ENCODE measurements at regions not wholly inside any gene's neighbourhood (a gene's known extent, or its start where the extent isn't known, plus 50 kb on each side); places are given as distances from the start of the nearest gene placed in this dataset.

GRCh38 chr4:182017038-182017437 is 226.2 kb upstream of the TENM3 start:
- Mint-ChIP-seq H3K4me3 (ENCODE audit: unreplicated experiment) (no peak overlapping the region), H3K27me3 (ENCODE audit: insufficient read depth, unreplicated experiment) (no peaks in the 10 kb centered on the region), H3K9me3 (ENCODE audit: unreplicated experiment) (no peaks in the 10 kb centered on the region), H3K4me1 (ENCODE audit: insufficient read depth, unreplicated experiment) (peaks cover 6% of the 10 kb centered on the region), H3K36me3 (ENCODE audit: insufficient read depth, unreplicated experiment) (no peaks in the 10 kb centered on the region), H3K27ac (ENCODE audit: low read depth, unreplicated experiment) (no peak overlapping the region)
- ChIA-PET POLR2A (no interaction called here), CTCF (no interaction called here)
- no peak for DNase-seq (ENCODE audit: unreplicated experiment)
- BruUV-seq (replicated peaks), result no TSS peak
- intact Hi-C loops (cut with micrococcal nuclease), result no loop called here
- no peak for TF ChIP-seq CTCF (IDR thresholded peaks at IDR 0.05; ENCODE audit: unreplicated experiment)

GRCh38 chr4:182018691-182019090 is 224.5 kb upstream of the TENM3 start:
- intact Hi-C loops (cut with micrococcal nuclease), result no loop called here
- Mint-ChIP-seq H3K4me1 (ENCODE audit: insufficient read depth, unreplicated experiment) (peaks cover 6% of the 10 kb centered on the region), H3K27me3 (ENCODE audit: insufficient read depth, unreplicated experiment) (no peaks in the 10 kb centered on the region), H3K27ac (ENCODE audit: low read depth, unreplicated experiment) (no peak overlapping the region), H3K9me3 (ENCODE audit: unreplicated experiment) (no peaks in the 10 kb centered on the region), H3K4me3 (ENCODE audit: unreplicated experiment) (no peak overlapping the region), H3K36me3 (ENCODE audit: insufficient read depth, unreplicated experiment) (no peaks in the 10 kb centered on the region)
- ChIA-PET POLR2A (no interaction called here), CTCF (interaction anchor here (0.6 kb wide), 3 partner anchors 8 to 229 kb away, joined by 3 to 5 read pairs (median 4); no protein-coding TSS in a partner anchor)
- no peak for TF ChIP-seq CTCF (IDR thresholded peaks at IDR 0.05; ENCODE audit: unreplicated experiment)
- no TSS peak for BruUV-seq (replicated peaks)
- no peak for DNase-seq (ENCODE audit: unreplicated experiment)

- no peak for DNase-seq (ENCODE audit: unreplicated experiment)
- POLR2A ChIA-PET, result interaction anchor here (0.6 kb wide), 1 partner anchor 52 kb away, joined by 3 read pairs; no protein-coding TSS in a partner anchor
- no peak overlapping the region for H3K4me3 Mint-ChIP-seq (ENCODE audit: unreplicated experiment)
- H3K9me3 Mint-ChIP-seq (ENCODE audit: unreplicated experiment), result no peaks in the 10 kb centered on the region
- no peaks in the 10 kb centered on the region for H3K27me3 Mint-ChIP-seq (ENCODE audit: insufficient read depth, unreplicated experiment)
- CTCF ChIA-PET, result no interaction called here
- H3K27ac Mint-ChIP-seq (ENCODE audit: low read depth, unreplicated experiment), result no peak overlapping the region
- H3K4me1 Mint-ChIP-seq (ENCODE audit: insufficient read depth, unreplicated experiment), result peaks cover 6% of the 10 kb centered on the region
- intact Hi-C loops (cut with micrococcal nuclease), result no loop called here
- H3K36me3 Mint-ChIP-seq (ENCODE audit: insufficient read depth, unreplicated experiment), result no peaks in the 10 kb centered on the region
- TF ChIP-seq CTCF (IDR thresholded peaks at IDR 0.05; ENCODE audit: unreplicated experiment), result no peak
- no TSS peak for BruUV-seq (replicated peaks)
Observed at GRCh38 chr4:182019148-182019652, 224.0 kb upstream of the TENM3 start.

- Mint-ChIP-seq H3K36me3 (ENCODE audit: insufficient read depth, unreplicated experiment) (no peaks in the 10 kb centered on the region), H3K27me3 (ENCODE audit: insufficient read depth, unreplicated experiment) (no peaks in the 10 kb centered on the region), H3K4me3 (ENCODE audit: unreplicated experiment) (no peak overlapping the region), H3K9me3 (ENCODE audit: unreplicated experiment) (peaks cover 16% of the 10 kb centered on the region), H3K27ac (ENCODE audit: low read depth, unreplicated experiment) (no peak overlapping the region), H3K4me1 (ENCODE audit: insufficient read depth, unreplicated experiment) (no peaks in the 10 kb centered on the region)
- no TSS peak for BruUV-seq (replicated peaks)
- no peak for TF ChIP-seq CTCF (IDR thresholded peaks at IDR 0.05; ENCODE audit: unreplicated experiment)
- ChIA-PET CTCF (interaction anchor here (0.6 kb wide), 2 partner anchors 34 to 55 kb away, joined by 4 to 5 read pairs; no protein-coding TSS in a partner anchor), POLR2A (no interaction called here)
- no peak for DNase-seq (ENCODE audit: unreplicated experiment)
- intact Hi-C loops (cut with micrococcal nuclease), result no loop called here
Observed at GRCh38 chr4:182022909-182023308, 220.3 kb upstream of the TENM3 start.
